ENCODE measurements at regions not wholly inside any gene's neighbourhood (a gene's known extent, or its start where the extent isn't known, plus 50 kb on each side); places are given as distances from the start of the nearest gene placed in this dataset.
"Not testable (repeated sequence)": the region's sequence is repeated elsewhere in the genome, so short reads cannot be mapped to it uniquely, and the experiment has no call there.

DNA sequence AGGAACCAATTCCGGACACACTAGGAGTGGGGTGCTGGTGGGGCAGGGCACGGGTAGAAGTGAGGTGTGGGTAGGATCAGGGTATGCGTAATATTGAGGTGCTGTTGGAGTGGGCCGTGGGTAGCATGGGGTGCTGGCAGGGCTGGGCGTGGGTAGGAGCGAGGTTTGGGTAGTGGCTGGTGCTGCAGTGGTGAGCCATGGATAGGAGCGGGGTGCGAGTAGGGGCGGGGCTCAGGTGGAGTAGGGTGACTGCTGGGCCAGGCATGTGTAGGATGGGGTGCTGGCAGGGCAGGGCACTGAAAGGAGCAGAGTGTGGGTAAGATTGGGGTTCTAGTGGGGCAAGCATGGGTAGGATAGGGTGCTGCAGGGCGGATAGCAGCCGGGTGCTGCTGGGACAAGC lies 114.2 kb upstream of the DUSP22 start:
- in situ Hi-C loops (cut with MboI; ENCODE audit: low pct_unique_long_range_greater_than_20kb, low sequenced_read_pairs, unreplicated experiment), result no loop called here
- no peak for DNase-seq (ENCODE audit: low spot score)
- TF ChIP-seq, protein P1, sequence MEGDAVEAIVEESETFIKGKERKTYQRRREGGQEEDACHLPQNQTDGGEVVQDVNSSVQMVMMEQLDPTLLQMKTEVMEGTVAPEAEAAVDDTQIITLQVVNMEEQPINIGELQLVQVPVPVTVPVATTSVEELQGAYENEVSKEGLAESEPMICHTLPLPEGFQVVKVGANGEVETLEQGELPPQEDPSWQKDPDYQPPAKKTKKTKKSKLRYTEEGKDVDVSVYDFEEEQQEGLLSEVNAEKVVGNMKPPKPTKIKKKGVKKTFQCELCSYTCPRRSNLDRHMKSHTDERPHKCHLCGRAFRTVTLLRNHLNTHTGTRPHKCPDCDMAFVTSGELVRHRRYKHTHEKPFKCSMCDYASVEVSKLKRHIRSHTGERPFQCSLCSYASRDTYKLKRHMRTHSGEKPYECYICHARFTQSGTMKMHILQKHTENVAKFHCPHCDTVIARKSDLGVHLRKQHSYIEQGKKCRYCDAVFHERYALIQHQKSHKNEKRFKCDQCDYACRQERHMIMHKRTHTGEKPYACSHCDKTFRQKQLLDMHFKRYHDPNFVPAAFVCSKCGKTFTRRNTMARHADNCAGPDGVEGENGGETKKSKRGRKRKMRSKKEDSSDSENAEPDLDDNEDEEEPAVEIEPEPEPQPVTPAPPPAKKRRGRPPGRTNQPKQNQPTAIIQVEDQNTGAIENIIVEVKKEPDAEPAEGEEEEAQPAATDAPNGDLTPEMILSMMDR (IDR thresholded peaks at IDR 0.05; ENCODE audit: extremely low read depth, insufficient read depth, missing control alignments), result no peak

DNA sequence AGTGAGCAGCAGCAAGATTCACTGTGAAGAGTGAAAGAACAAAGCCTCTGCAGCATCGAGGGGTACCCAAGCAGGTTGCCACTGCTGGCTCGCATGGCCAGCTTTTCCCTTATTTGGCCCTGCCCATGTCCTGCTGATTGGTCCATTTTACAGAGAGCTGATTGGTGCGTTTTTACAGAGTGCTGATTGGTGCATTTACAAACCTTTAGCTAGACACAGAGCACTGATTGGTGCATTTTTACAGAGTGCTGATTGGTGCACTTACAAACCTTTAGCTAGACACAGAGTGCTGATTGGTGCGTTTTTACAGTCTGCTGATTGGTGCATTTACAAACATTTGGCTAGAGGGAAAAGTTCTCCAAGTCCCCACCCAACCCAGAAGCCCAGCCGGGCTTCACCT lies 113.4 kb upstream of the DUSP22 start:
- in situ Hi-C loops (cut with MboI; ENCODE audit: low pct_unique_long_range_greater_than_20kb, low sequenced_read_pairs, unreplicated experiment); DNase-seq (ENCODE audit: low spot score): not testable (repeated sequence)

DNA sequence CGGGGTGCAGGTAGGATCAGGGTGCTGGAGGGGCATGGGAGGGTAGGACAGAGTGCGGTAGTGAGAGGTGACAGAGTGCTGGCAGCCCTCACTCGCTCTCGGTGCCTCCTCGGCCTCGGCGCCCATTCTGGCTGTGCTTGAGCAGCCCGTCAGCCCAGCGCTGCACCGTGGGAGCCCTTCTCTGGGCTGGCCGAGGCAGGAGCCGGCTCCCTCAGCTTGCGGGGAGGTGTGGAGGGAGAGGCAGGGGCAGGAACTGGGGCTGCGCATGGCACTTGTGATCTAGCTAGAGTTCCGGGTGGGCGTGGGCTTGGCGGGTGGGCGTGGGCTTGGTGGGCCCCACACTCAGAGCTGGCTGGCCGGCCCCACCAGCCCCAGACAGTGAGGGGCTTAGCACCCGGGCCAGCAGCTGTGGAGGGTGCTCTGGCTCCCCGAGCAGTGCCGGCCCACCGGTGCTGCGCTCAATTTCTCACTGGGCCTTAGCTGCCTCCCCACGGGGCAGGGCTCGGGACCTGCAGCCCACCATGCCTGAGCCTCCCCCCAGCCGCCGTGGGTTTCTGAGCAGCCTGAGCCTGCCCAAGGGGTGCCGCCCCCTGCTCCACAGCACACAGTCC lies 112.8 kb upstream of the DUSP22 start:
- in situ Hi-C loops (cut with MboI; ENCODE audit: low pct_unique_long_range_greater_than_20kb, low sequenced_read_pairs, unreplicated experiment), result no loop called here
- DNase-seq (ENCODE audit: low spot score), result no peak
- TF ChIP-seq, protein P1 (IDR thresholded peaks at IDR 0.05; ENCODE audit: extremely low read depth, insufficient read depth, missing control alignments), result no peak

DNA sequence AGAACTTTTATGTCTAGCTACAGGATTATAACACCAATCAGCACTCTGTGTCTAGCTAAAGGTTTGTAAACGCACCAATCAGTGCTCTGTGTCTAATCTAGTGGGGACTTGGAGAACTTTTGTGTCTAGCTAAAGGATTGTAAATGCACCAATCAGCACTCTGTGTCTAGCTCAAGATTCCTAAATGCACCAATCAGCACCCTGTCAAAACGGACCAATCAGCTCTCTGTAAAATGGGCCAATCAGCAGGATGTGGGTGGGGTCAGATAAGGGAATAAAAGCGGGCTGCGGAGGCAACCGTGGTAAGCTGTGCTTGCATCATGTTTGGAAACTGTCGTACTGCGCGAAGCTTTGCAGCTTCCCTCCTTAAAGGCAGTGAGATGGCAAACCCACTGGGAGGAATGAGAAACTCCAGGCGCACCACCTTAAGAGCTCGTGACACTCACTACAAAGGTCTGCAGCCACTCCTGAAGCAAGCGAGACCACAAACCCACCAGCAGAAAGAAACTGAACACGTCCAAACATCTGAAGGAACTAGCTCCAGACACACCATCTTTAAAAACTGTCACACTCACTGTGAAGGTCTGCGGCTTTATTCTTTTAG lies 112.1 kb upstream of the DUSP22 start:
- DNase-seq (ENCODE audit: low spot score), result peak; percentile 8
- in situ Hi-C loops (cut with MboI; ENCODE audit: low pct_unique_long_range_greater_than_20kb, low sequenced_read_pairs, unreplicated experiment), result not testable (repeated sequence)

DNA sequence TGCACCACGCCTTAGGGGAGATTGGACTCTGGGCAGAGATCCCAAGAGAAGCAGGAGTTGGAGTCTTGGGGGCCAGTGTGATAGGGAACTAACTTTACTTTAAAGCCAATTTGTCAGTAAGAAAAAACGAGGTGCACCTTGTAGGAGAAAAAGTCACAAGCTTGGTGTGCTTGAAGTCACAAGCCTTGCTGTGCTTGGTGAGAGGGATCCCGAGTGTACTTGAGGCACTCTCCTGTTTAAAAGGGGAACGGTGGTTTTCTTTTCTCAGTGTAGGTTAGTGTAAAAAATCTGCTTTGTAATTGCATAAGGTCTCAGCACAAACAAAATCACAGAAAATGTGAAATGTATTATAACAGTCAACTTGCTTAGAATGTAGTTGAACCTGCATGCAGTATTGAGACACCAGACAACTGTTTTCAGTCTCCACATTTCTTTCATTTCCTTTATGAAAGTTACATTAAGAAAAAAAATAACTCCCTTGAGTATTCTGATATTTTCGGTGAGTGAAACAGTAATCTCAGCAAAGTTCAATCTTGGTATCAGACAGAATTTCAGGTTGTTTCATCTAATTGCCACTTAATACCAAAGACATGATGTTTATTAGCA lies 111.1 kb upstream of the DUSP22 start:
- in situ Hi-C loops (cut with MboI; ENCODE audit: low pct_unique_long_range_greater_than_20kb, low sequenced_read_pairs, unreplicated experiment), result no loop called here
- peak; percentile 79 for DNase-seq (ENCODE audit: low spot score)
- TF ChIP-seq, protein P1 (IDR thresholded peaks at IDR 0.05; ENCODE audit: extremely low read depth, insufficient read depth, missing control alignments), result no peak

DNA sequence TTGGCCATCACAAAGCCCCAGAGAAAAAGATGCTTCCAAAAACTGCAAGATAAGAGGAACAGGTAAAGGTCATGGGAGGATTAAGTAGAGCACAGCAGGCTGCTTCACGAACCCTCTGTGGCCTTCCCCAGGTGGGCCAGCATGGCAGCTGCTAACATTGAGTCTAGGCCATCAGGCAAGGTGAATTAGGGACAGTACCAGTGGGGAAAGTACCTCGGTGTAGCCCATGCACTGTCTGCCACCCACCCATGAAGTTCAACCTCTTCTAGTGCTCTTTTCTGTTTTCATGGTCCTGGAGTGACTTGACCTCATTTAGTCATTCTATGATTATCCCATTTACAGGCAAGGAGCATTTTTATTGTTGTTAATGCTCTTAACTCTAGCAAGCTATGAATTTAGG lies 108.6 kb upstream of the DUSP22 start:
- TF ChIP-seq, protein P1 (IDR thresholded peaks at IDR 0.05; ENCODE audit: extremely low read depth, insufficient read depth, missing control alignments), result no peak
- DNase-seq (ENCODE audit: low spot score), result peak; percentile 54
- in situ Hi-C loops (cut with MboI; ENCODE audit: low pct_unique_long_range_greater_than_20kb, low sequenced_read_pairs, unreplicated experiment), result no loop called here

DNA sequence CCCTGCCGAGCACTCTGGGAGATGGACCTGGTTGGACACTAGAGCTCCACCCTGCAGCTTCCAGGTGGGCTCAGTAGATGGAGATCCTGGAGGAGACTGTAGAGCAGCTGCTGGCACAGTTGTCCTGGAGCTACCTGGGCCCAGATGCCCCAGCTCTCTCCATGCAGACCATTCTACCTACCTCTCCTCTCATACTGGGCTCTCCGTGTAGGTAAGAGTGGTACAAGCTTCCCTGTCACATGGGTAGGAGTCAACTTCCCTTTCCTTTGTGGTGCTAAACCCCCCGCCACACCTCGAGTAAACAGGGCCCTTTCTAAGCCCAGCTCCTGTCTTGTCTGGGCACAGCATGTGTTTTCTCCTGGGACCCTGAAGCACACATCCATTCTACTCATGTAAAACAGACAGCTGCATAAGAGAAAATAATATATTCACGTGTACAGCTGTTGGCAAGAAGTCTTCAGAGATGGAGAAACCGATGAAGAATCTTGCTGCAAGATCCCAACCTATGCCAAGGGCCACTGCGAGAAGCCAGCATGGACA lies 108.1 kb upstream of the DUSP22 start:
- DNase-seq (ENCODE audit: low spot score), result no peak
- in situ Hi-C loops (cut with MboI; ENCODE audit: low pct_unique_long_range_greater_than_20kb, low sequenced_read_pairs, unreplicated experiment), result no loop called here
- TF ChIP-seq, protein P1 (IDR thresholded peaks at IDR 0.05; ENCODE audit: extremely low read depth, insufficient read depth, missing control alignments), result no peak

All from GM13977 (cell line).